Breast epithelium (tissue), 3 donors: ENCODE measurements at regions not wholly inside any gene's neighbourhood (a gene's known extent, or its start where the extent isn't known, plus 50 kb on each side); places are given as distances from the start of the nearest gene placed in this dataset.

Source experiments
- CTCF ChIP-seq, 3 donors: fragments of 450-650 bp; IDR thresholded peaks; one replicate each; pipeline ENCODE4 v1.5.1; 2016 to 2017; ENCODE audit warnings: antibody characterized with exemption in 3 of 3, mild to moderate bottlenecking in 3 of 3, moderate library complexity in 3 of 3
- POLR2A ChIP-seq: fragments of 450-650 bp; IDR thresholded peaks from one replicate; pipeline ENCODE4 v1.6.1; 2016; ENCODE audit warnings: antibody characterized with exemption, mild to moderate bottlenecking, moderate library complexity
- POLR2AphosphoS5 ChIP-seq, 3 donors: sonication (generic); formaldehyde crosslinking; IDR thresholded peaks; one replicate each; pipeline ENCODE4 v1.6.1; 2017; ENCODE audit warnings: antibody characterized with exemption in 3 of 3

DNA sequence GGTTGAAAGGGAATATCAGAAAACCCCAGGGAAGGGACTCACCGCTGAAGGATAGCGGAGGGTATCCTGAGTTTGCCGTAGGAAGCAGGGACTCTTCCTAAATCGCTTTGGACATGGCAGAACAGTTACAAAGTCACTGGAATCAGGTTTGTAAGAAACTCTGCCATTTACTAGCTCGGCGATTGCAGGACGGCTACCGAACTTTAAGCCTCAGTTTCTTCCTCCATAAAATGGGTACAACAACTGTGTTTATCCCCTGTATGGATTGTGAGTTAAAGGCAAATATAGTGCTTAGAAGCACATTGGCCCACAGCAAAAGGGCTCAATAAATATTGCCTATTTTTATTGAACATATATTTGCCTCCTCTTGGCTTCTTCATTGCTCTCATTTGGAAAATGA lies 90.6 kb downstream of the MAF start:
- TF ChIP-seq CTCF (IDR thresholded peaks at IDR 0.05) (no peak), POLR2A (no peak), POLR2AphosphoS5 (IDR thresholded peaks at IDR 0.05) (no peak)
